ENCODE measurements at regions not wholly inside any gene's neighbourhood (a gene's known extent, or its start where the extent isn't known, plus 50 kb on each side); places are given as distances from the start of the nearest gene placed in this dataset.

- no peaks in the 10 kb centered on the region; a peak in 2 of 5 replicates for H3K9me3 Mint-ChIP-seq
- no peak overlapping the region for H3K4me2 ChIP-seq (ENCODE audit: insufficient read depth, insufficient read length, low read length)
- H3K27ac Mint-ChIP-seq: no peak overlapping the region
These were observed 140.8 kb downstream of the SNX19 start for GRCh38 chr11:130775306-130776060.

More at GRCh38 chr11:130775306-130776060, 140.8 kb downstream of the SNX19 start:
- H2AFZ ChIP-seq (ENCODE audit: low read length): no peak overlapping the region
- H3K14ac ChIP-seq (ENCODE audit: insufficient read depth, low read length): no peak overlapping the region
- H2BK15ac ChIP-seq (ENCODE audit: low read depth, low read length): no peak overlapping the region
- no peaks in the 10 kb centered on the region for H3K4me1 ChIP-seq (ENCODE audit: insufficient read depth, low read length)
- H3T11ph ChIP-seq (ENCODE audit: low read length): no peak overlapping the region
- Mint-ChIP-seq H3K36me3 (ENCODE audit: insufficient read depth in 1 of 3, low read depth in 3 of 3) (no peaks in the 10 kb centered on the region; a peak in 1 of 7 replicates), H3K4me3 (no peak overlapping the region), H3K4me1 (peaks cover 3 to 4% of the 10 kb centered on the region in 2 experiments), H3K27me3 (ENCODE audit: low read depth) (no peaks in the 10 kb centered on the region)
- H3K23ac ChIP-seq (ENCODE audit: insufficient read length, low read depth, low read length): no peak overlapping the region
- no peaks in the 10 kb centered on the region for H3K79me1 ChIP-seq (ENCODE audit: insufficient read depth, low read depth, low read length, poor library complexity, severe bottlenecking)
- H4K5ac ChIP-seq (ENCODE audit: insufficient read length, low read depth, low read length): no peak overlapping the region
- H2BK20ac ChIP-seq (ENCODE audit: low read depth, low read length, poor library complexity, severe bottlenecking): no peak overlapping the region
- no CpG with 5 or more reads among the region's 6 CpGs for WGBS (ENCODE audit: extremely low coverage, insufficient read length, low lambda C conversion rate)
- H2AK5ac ChIP-seq (ENCODE audit: insufficient read length, low read length): no peak overlapping the region
- H4K91ac ChIP-seq (ENCODE audit: insufficient read length, low read depth, low read length): no peak overlapping the region
- H3K79me2 ChIP-seq (ENCODE audit: insufficient read depth, low read length): no peaks in the 10 kb centered on the region
- H4K20me1 ChIP-seq (ENCODE audit: control insufficient read depth, insufficient read depth, insufficient read length): no peaks in the 10 kb centered on the region
- no peak overlapping the region for H3K18ac ChIP-seq (ENCODE audit: insufficient read length, low read depth, low read length)
- H3K56ac ChIP-seq (ENCODE audit: insufficient read length, low read depth, low read length): no peak overlapping the region
- no peak for DNase-seq
- H4K8ac ChIP-seq (replicated peaks; ENCODE audit: insufficient read length, low read depth, low read length): no peak overlapping the region
- no peak overlapping the region for H3K9ac ChIP-seq (ENCODE audit: extremely low read depth, insufficient read length, low read length)
- no peaks in the 10 kb centered on the region for H3K23me2 ChIP-seq (ENCODE audit: insufficient read length, low read depth, low read length, poor library complexity, severe bottlenecking)
- H2BK12ac ChIP-seq (ENCODE audit: insufficient read length, low read depth, low read length): no peak overlapping the region
- H2BK5ac ChIP-seq (ENCODE audit: insufficient read length, low read length): no peak overlapping the region
- H3K4ac ChIP-seq (ENCODE audit: low read depth, low read length): no peak overlapping the region
- no peaks in the 10 kb centered on the region for H3K9me3 ChIP-seq (ENCODE audit: control insufficient read depth, low read depth, low read length)
- H3K27me3 ChIP-seq (ENCODE audit: insufficient read depth, low read length): no peaks in the 10 kb centered on the region; the same call in 1 of the 2 replicates
- H3K27ac ChIP-seq (ENCODE audit: insufficient read length, low read depth, low read length): no peak overlapping the region
- no peak overlapping the region for H2BK120ac ChIP-seq (ENCODE audit: low read depth, low read length, poor library complexity, severe bottlenecking)
- TF ChIP-seq, protein P1, sequence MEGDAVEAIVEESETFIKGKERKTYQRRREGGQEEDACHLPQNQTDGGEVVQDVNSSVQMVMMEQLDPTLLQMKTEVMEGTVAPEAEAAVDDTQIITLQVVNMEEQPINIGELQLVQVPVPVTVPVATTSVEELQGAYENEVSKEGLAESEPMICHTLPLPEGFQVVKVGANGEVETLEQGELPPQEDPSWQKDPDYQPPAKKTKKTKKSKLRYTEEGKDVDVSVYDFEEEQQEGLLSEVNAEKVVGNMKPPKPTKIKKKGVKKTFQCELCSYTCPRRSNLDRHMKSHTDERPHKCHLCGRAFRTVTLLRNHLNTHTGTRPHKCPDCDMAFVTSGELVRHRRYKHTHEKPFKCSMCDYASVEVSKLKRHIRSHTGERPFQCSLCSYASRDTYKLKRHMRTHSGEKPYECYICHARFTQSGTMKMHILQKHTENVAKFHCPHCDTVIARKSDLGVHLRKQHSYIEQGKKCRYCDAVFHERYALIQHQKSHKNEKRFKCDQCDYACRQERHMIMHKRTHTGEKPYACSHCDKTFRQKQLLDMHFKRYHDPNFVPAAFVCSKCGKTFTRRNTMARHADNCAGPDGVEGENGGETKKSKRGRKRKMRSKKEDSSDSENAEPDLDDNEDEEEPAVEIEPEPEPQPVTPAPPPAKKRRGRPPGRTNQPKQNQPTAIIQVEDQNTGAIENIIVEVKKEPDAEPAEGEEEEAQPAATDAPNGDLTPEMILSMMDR (conservative IDR thresholded peaks at IDR 0.05): no peak

Measured in H9 (cell line).